ENCODE measurements at regions not wholly inside any gene's neighbourhood (a gene's known extent, or its start where the extent isn't known, plus 50 kb on each side); places are given as distances from the start of the nearest gene placed in this dataset.
A peak's percentile ranks its signal among the peaks of the same experiment; 100 is the strongest.
"Not testable (repeated sequence)": the region's sequence is repeated elsewhere in the genome, so short reads cannot be mapped to it uniquely, and the experiment has no call there.

GRCh38 chr12:89870413-89871184 is 162.0 kb upstream of the ATP2B1 start:
- DNase-seq: no peak

GRCh38 chr12:89867611-89868010 is 159.0 kb upstream of the ATP2B1 start:
- DNase-seq: not testable (repeated sequence)

- DNase-seq: no peak
These were observed 155.8 kb upstream of the ATP2B1 start for GRCh38 chr12:89864411-89864810.

GRCh38 chr12:89863968-89864367 is 155.3 kb upstream of the ATP2B1 start:
- DNase-seq: peak; percentile 18

- DNase-seq: peak; percentile 61
These were observed 154.9 kb upstream of the ATP2B1 start for GRCh38 chr12:89863493-89863938.

- peak; percentile 58 for DNase-seq
These were observed 154.1 kb upstream of the ATP2B1 start for GRCh38 chr12:89862511-89863445.

- DNase-seq: peak; percentile 13
These were observed 152.4 kb upstream of the ATP2B1 start for GRCh38 chr12:89861086-89861485.

GRCh38 chr12:89859508-89860220 is 151.0 kb upstream of the ATP2B1 start:
- DNase-seq: peak; percentile 22

GRCh38 chr12:89858718-89859117 is 150.1 kb upstream of the ATP2B1 start:
- DNase-seq: no peak

GRCh38 chr12:89857652-89858274 is 149.1 kb upstream of the ATP2B1 start:
- DNase-seq: no peak

GRCh38 chr12:89856431-89856830 is 147.8 kb upstream of the ATP2B1 start:
- no peak for DNase-seq

GRCh38 chr12:89848732-89849131 is 140.1 kb upstream of the ATP2B1 start:
- DNase-seq: no peak

GRCh38 chr12:89846473-89847055 is 137.9 kb upstream of the ATP2B1 start:
- DNase-seq: no peak

- DNase-seq: no peak
These were observed 137.1 kb upstream of the ATP2B1 start for GRCh38 chr12:89845767-89846166.

- DNase-seq: no peak
These were observed 136.7 kb upstream of the ATP2B1 start for GRCh38 chr12:89845366-89845765.

GRCh38 chr12:89844539-89844938 is 135.9 kb upstream of the ATP2B1 start:
- DNase-seq: no peak

GRCh38 chr12:89840162-89840922 is 131.7 kb upstream of the ATP2B1 start:
- DNase-seq: no peak

GRCh38 chr12:89839444-89839843 is 130.8 kb upstream of the ATP2B1 start:
- no peak for DNase-seq

- DNase-seq: no peak
These were observed 130.2 kb upstream of the ATP2B1 start for GRCh38 chr12:89838833-89839232.

- DNase-seq: no peak
These were observed 127.4 kb upstream of the ATP2B1 start for GRCh38 chr12:89836026-89836425.

- no peak for DNase-seq
These were observed 126.0 kb upstream of the ATP2B1 start for GRCh38 chr12:89834676-89835075.

All from CD4-positive, alpha-beta T cell treated with Interleukin-6 for 4 hours (primary cell).